ENCODE measurements at regions not wholly inside any gene's neighbourhood (a gene's known extent, or its start where the extent isn't known, plus 50 kb on each side); places are given as distances from the start of the nearest gene placed in this dataset.

- TF ChIP-seq POLR2AphosphoS5 (IDR thresholded peaks at IDR 0.05) (no peak), EP300 (IDR thresholded peaks at IDR 0.05) (no peak), POLR2A (IDR thresholded peaks at IDR 0.05) (no peak)
- TF ChIP-seq, protein P1, sequence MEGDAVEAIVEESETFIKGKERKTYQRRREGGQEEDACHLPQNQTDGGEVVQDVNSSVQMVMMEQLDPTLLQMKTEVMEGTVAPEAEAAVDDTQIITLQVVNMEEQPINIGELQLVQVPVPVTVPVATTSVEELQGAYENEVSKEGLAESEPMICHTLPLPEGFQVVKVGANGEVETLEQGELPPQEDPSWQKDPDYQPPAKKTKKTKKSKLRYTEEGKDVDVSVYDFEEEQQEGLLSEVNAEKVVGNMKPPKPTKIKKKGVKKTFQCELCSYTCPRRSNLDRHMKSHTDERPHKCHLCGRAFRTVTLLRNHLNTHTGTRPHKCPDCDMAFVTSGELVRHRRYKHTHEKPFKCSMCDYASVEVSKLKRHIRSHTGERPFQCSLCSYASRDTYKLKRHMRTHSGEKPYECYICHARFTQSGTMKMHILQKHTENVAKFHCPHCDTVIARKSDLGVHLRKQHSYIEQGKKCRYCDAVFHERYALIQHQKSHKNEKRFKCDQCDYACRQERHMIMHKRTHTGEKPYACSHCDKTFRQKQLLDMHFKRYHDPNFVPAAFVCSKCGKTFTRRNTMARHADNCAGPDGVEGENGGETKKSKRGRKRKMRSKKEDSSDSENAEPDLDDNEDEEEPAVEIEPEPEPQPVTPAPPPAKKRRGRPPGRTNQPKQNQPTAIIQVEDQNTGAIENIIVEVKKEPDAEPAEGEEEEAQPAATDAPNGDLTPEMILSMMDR (IDR thresholded peaks at IDR 0.05) = no peak
Measured at GRCh38 chr10:2882628-2883027, 184.7 kb upstream of the PFKP start.

All from sigmoid colon (tissue), 4 donors.